Occipital lobe (tissue), 1 donor: ENCODE measurements at regions not wholly inside any gene's neighbourhood (a gene's known extent, or its start where the extent isn't known, plus 50 kb on each side); places are given as distances from the start of the nearest gene placed in this dataset.

ENCODE experiments used
- DNase-seq: peaks from one replicate; lab custom pipeline; 2025; lab: John Stamatoyannopoulos, UW

DNA sequence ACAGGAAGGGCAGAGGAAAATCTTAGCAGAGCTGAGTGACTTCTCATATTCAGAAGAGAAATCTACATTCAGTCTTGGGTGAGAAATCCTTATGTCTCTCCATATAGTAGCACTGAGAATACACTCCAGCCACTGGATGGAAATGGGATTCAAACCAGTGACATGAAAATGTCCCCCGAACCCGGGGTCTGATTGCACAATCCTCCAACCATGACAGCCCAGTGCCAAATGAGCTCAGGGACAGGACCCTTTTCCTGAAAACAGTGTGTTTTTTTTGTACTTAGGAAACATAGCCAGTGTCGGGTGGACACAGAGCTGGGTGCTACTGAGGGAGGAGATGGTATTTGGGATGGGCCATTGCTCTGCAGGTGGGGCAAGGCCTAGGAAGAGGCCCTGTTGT is 185.6 kb downstream of the CXCL12 start:
- DNase-seq, result no peak

DNA sequence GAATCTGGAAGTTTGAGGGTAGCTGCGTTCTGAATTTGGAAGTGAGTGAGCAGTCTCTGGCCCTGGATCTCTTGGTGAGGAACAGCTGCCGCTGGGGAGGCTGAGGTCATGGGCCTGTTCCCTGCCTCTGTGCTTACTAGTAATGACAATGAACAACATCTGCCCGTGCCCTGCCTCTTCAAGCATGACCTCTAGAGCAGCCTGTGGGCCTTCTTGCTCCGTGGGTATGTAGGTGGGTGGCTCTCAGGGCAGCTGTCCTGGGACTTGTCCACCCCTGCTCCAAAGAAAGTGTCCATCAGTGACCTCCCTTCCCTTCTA is 186.2 kb downstream of the CXCL12 start:
- no peak for DNase-seq

DNA sequence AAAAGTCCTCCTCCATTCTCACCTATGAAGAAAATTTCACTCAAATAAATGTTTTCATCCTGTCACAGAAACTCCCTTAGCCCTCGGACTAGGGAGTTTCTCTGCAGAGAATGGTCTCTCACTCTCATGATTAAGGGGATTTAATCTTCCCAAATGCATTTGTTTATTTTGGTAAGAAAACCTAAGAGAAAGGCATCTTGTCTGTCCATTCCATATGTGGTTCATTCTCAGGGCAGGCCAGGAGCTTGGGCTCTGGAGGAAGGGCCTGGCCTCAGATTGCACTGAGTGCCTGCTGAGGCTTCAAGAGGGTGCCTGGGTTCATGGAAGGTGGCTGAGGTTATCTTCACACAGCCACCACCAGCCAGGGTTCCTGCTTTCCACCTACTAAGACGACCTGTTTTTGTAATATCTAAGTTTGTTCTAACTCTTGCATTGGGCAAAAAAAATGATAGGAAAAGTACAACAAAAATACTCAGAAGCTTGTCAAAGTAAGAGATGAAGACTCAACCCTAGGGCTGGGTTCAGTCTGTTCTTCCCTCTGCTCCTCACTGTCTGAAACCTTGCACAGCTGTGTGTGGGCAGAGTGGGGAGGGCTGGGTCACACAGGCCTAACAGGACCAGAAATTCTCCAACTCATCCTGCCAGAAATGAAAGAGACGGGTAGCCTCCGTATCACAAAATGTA is 186.7 kb downstream of the CXCL12 start:
- no peak for DNase-seq

DNA sequence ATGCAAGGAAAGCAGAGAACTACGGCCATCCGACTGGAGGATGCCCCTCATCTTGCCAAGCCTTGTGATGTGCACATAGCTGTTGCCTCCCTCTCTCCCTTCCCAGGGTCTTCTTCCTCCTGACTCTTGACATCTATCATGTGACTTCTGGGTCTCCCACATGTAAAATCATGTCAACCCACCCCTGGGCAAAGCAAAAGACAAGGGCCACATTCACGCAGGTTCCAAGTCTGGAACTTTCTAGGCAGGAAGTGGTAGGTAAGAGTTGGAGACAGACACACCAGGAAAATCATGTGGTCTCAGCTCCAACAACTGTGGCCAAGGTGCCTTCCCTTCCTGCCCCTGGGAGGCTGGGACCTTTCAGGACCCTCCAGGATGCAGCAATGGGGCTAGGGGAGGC is 187.3 kb downstream of the CXCL12 start:
- DNase-seq, result no peak

DNA sequence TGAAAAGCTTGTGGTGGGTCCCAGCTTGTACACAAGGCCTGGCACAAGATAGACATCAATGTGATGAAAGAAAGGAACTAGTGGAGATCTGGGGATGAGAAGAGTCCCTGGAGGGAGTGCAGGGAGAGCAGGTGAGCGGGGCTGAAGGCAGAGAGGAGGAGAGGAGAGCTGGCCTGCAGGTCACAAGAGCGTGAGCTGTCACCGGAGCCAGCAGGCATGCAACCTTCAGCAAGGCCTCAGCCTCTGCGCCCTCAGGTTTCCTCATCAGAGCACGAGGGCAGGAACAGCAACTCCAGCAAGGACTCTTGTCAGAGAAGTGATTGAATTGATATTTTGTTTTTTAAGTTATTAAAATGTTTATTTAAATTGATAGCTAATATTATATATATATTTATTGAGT is 188.6 kb downstream of the CXCL12 start:
- DNase-seq, result no peak

DNA sequence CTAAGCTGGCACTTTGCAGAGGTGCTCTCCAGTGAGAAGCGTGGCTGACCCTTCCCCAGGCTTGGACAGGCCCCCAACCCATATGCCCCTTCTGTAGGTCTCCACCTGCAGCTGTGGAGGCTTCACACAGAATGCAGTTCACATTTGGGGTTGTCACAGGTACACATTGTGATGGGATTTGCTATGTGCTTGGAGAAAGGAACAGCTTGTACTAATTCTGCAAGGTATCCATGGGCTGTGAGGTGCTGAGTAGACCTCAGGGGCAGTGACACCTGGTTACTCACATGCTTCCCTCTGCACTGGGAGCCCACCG is 188.9 kb downstream of the CXCL12 start:
- no peak for DNase-seq

DNA sequence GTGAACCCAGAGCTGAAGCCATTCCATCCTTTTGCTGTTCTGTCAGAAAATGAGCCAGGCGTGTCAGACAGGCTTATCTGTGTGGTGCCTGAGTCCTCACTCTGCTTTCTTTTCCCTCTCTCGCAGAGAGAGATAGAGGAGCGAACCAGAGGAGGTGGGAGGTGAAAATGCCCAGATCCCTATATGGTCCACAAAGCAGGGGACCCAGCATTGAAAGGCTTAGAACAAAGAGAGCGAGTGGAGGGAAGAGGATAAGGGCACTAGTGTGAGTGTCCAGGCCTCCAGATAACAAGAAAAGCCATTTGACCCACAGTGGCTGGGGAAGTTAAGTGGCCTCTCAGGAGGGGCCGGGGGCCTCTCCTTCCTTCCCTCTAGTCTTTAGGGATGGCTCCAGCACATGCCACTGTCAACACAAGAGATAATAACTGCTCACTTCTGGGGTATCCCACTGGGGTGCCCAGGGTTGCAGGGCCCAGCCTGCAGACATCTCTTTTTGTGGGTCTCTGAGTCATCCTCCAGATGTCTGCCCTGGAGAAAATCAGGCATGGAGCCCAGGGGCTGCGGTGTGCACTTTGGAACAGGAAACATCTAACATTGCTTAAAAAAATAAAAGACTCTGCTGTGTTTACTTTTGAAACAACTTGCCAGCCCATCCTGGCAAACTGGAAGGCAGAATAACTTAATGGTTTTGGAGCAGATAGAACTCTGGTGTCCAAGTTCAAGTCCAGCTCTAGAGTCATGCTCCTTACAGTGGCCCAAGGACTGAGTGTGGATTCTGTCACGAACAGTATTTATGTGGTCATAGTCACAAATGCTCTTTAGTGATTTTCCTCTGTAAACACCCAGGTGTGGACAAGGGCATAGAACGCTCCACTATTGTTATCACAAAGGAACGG is 189.5 kb downstream of the CXCL12 start:
- DNase-seq, result no peak

DNA sequence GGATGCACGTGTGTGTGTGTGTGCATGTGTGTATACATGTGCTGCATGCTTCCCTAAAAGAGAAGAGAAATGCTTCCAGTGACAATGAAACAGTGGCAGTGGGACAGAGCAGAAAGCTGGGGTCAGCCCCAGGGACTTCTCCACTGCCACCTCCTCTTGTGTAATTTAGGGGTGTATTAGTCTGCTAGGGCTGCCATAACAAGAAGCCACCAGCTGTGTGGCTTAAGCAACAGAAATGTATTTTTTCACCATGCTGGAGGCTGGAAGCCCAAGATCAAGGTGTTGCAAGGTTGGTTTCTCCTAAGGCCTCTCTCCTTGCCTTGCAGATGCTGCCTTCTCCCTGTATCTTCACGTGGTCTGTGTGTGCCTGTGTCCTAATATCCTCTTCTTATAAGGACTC is 190.5 kb downstream of the CXCL12 start:
- DNase-seq, result no peak

DNA sequence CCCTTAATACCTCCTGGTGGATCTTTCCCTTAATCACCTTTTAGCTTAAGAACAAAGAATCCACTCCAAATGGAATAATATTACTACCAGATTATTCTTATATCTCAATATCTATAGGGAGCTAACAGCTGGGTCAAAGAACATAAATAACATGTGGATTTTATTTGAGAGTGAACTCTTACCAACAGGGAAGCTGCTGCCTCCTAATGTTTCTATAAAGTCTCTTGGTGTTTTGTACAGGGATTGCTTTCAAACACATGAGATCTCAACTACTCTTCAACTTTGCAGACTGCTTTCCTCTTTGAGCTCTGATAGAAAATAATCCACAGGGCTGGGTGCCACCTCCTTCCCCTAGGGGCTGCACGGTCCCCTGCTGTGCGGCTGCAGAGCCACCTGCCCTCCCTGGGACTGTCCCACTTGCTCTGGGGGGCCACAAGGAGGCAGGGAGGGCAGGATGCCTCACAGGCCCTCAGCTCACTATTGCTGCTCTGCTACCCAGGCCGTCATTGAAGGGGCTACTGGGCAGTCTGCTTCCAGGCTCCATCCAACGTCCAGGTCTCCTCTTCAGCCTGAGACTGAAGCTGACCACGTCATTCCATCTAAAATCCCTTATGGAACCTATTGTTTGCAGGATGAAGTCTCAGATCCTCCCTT is 191.2 kb downstream of the CXCL12 start:
- no peak for DNase-seq

DNA sequence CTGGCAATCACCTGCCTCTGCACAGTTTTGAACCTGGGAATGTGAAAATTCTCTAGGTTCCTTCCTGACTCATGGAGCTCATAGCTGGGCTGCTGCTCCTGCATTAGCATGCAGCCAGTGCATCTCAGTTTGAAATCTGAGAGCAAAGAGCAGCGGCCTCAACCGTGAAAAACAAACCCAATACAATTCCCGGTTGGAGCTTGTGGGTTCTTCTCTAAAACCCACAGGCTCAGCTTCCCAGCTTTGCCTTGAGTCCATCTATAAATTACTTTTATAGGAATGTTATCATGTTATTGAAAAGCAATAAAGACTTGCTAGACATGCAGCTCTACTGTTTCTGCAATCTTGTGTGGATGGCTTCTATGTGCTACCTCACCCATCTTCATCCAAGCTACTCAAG is 191.7 kb downstream of the CXCL12 start:
- DNase-seq, result no peak

DNA sequence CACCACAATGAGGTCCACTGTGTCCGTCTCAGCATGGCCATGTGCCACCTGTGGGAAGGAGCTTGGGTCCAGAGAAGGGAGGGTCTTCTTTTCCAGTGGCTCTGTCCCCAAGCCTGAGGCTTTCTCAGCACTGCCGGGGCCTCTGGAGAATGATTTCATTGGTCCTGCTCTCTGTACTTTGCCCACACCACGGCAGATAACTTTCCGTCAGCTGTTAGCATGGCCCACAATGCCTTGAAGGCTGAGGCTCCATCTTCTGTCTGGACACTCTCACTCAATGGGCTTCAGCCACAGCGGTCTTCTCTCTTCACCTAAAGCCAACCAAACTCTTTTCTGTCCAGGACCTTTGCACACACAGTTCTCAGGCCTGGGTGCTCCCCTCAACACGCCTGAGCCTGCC is 192.5 kb downstream of the CXCL12 start:
- no peak for DNase-seq

DNA sequence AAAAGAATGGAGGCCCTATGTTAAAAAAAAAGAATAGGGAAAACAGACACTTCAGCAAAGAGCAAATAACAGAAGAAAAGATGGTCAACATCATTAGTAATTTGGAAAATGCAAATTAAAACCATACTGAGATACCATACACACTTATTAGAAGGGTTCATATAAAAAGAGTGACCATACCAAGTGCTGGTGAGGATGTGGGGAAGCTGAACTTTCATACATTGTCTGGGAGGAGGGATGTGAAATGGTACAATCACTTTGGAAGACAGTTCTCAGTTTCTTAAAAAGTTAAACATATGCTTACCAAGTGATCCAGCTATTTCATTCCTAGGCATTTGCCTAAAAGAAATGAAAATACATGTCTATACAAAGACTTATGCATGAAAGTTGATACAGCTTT is 194.4 kb downstream of the CXCL12 start:
- DNase-seq, result no peak

DNA sequence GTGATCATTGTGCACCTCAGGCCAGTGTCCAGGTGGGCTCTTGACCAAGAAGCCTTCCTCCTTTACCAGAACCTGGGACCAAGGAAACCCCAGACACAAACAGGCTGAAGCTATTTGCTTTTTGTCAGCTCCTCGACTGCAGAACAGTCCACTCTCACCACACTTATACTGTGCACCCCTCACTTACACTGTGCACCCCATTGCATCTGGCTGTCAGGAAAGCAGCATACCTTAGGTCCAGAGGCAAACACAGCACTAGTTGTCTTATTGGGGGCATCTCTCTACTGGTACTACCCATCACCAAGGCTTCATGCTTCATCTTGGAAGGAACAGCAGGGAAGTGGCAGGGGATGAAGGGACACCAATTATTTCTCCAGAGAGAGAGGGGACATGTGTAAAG is 198.1 kb downstream of the CXCL12 start:
- DNase-seq, result no peak

DNA sequence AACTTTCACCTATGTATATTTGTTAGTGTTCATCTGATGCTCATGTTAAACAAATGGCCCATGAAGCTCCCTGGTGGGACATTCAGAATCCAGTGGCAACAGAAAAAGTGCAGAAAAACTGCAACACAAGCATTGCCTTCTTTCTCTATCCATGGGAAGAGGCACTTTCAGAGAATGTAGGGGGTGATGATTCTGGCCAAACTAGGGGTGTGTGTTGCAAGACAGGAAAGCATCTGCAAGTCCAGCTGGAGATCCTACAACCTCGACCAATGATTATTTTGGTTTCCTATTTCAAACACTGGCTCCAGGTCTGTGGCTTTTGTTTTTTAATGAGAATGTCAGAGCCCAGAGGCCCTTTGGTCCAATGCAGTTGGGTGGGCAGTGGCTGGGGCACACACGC is 198.7 kb downstream of the CXCL12 start:
- DNase-seq, result no peak

DNA sequence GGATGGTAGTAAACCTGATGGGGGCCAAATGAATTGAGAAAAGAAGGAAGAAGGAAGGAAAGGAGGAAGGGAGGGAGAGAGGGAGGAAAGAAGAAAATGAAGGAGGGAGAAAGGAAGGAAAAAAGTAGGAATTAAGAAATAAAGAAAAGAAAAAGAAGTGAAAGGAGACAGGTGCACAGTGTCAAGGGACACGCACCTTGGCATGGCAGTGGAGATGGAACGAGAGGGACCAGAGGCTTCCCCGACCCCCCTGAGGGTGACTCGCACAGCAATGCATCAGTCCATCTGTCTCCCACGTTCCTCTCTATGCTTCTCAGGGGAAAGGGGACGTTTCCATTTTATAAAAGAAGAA is 199.6 kb downstream of the CXCL12 start:
- DNase-seq, result no peak

DNA sequence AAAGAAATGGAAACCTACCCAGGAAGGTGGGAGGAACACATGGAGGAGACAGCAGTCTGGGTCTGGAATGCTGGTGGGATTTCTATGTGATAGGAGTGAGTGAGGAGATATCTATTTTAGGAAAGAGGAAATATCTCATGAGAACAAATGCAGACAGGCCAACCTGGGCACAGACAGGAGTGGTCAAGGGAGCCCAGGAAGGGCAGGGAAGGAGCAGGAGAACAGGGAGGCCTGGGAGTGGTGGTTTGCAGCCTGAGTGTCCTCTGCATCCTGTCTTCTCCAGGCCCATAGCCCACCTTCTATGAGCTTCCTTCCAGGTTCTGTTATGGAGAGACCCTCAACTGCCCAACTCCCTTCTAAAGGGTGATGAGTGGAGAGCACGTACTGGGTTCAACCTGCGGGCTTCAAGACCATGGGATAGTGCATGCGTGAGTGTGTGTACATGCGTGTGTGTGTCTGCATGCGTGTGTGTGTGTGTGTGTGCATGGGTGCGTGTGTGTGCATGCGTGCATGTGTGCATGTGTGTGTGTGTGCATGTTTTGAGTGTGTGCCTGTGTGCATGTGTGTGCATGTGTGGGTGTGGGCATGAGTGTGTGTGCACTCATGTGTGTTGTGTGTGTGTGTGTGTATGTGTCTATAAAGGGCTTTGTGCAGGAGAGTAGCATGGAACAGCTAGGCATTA is 200.1 kb downstream of the CXCL12 start:
- no peak for DNase-seq

DNA sequence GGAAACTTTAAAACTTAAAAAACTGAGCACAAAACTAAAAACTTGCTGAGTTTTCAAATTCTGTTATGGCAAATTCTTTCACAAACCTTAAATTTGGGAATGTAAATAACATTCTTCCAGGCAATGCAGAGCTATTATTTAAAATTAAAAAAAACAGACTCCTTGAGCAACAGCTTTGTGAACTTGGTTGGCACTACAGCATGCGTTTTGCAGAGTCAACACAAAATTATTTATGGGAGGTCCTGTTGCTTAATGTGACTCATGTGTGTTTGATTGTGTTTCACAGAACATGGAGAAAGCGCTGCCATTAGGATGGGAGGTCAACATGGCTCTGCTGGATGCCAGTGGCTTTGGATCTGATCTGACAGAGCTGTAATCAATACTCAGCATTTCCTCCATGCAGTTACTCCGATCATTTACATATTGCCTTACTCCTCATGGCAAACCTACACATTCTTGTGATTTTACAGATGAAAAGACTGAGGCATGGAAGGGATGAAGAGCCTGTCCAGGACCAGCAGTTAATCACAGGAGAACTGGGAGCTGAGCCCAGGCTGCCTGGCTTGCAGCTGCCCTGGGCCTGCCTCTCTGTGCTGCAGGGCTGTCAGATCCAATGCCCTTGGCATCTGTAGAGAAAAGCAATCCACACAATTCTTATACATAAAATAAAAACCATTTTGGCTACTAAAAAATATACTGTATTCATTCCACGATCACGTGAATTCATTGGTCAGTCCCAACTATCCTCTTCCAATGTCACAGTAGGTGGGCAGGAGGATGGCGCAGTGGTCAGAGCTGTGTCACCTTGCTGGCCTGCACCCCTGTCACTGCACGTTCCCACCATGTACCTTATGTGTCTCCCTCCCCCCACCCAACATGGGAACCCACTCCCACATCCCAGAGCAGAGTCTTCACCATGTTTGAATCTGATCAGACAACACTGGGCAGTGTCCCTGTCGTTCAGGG is 200.9 kb downstream of the CXCL12 start:
- no peak for DNase-seq

DNA sequence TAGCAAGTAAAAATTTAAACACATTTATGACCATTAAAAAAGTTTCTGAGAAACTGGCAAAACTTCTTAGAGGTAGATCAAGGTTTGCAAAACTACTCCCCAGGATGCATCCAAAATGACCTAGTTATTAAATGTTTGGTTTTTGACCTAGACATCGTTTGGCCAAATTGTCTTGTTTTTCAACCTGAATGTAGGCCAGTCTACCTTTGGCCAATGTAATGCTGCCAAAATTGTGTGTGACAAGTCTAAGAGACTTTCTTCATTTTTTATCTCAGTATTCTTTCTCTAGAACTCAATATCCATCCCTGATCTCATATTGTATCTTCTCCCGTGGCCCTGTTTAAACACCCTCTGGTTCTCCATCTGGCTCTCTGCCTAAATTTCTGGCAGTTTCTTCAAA is 202.0 kb downstream of the CXCL12 start:
- DNase-seq, result no peak

DNA sequence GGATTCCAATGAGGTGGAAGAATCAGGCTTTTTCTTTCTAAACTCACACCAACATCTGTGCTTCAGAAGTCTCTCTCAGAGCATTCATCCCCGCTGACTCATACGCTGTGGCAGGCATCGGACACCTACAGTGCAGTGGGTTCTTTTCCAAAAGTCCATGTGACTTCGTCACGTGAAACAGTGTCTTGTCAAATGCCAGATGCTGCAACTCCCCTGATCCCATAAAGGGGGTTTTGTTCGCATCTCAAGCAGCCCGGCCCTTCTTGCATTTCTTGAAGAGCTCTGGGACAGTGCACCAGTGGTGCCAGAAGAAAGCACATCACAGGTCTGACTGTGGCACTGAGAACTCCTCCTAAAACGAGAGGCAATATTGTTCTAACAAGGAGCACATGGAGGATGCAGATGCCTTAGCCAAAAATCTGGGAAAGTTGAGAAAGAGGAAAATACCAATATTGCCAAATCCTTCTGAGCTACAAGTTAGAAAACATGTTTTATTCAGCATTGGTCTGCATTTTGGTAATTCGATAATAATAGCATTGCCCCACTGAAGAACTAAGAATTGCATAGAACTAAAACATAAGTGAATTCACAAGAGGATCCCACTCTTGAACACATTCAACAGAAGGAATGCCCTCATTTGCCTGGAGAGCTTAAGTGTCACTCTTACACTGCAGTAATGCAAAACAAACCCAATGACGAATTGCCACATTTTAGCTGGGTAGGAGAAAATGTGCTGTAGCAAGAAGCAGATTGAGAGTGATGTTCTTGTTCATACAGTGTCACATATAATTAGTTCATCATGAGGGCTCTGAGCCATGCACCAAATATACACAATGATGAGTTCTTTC is 204.4 kb downstream of the CXCL12 start:
- no peak for DNase-seq

DNA sequence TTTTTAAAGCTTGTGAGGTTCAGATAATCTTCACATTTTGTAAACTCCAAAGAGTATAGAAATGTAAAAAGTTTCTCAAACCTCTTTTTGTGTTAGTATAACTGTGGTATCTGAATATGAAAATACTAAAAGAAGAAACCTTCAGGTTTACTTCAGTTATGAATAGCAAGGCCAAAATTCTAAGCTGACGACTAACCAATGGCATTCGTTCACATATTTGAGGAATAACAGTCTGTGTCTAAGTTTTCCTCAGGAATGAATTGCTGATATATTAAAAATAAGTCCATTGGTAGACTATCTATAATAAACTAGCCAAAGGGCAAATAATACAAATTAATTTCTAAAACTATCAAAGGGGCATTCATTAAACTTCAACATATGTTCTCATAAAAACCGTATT is 206.0 kb downstream of the CXCL12 start:
- no peak for DNase-seq
